ENCODE measurements at regions not wholly inside any gene's neighbourhood (a gene's known extent, or its start where the extent isn't known, plus 50 kb on each side); places are given as distances from the start of the nearest gene placed in this dataset.

DNA sequence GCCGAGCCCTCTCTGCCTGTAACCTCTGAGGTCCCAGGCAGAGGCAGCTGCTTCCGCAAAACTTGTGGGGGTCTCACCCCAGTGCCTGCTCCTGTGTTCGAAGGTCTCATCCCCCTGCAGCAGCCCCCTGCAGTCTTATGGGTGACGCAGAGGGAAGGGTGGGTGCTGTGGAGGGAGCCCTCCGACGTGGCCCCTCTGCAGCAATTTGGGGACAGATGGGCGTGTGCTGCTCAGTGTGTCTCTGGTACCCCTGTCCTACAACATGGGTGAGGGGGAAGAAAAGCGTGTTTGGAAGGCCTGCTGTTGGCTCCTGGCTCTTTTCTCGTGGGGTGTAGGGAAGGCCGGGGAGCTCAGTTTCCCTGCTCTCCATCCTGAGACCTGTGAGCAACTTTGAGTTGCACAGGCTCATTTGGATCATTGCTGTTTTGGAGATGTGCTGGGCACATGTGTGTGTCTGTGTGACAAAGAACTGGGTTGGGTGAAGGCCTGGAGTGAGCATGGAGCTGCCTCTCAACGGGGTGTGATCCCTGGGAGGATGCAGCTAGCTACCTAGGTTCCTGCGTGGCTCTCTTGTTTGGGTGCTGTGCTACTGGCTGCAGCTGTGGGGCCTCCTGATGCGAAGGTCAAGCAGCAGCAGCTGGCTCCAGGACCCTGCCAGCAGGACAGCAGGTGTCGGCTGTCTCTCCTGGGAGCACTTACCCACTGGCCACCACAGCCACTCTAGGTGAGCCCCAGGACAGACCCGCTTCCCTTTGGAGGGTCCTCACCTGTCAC, 179.6 kb upstream of the PITX1 start:
- H3K4me1 ChIP-seq (ENCODE audit: insufficient read depth, low read length) = peaks cover 17% of the 10 kb centered on the region
- H3K9me3 ChIP-seq (ENCODE audit: low read length) = no peaks in the 10 kb centered on the region
- intact Hi-C loops (cut with micrococcal nuclease; ENCODE audit: unreplicated experiment) (no loop called here), in situ Hi-C loops (cut with HindIII; ENCODE audit: extremely low pct_ligation_motif_present, low pct_unique_long_range_greater_than_20kb) (no loop called here)
- CTCF ChIA-PET (ENCODE audit: low intra/inter-chr PET ratio, low total read pairs) = no interaction called here
- no peak for ATAC-seq
- H3K27me3 ChIP-seq (ENCODE audit: control insufficient read depth in 1 of 2, insufficient read depth in 2 of 2, low read length in 2 of 2) = no peaks in the 10 kb centered on the region
- TF ChIP-seq HMGXB4 (CRISPR knock-in tag; IDR thresholded peaks at IDR 0.05; ENCODE audit: borderline replicate concordance in 1 of 2, low read depth in 1 of 2) (no peak), ZNF317 (CRISPR knock-in tag; IDR thresholded peaks at IDR 0.05) (0 out of 2 replicates have a peak, but pooled peaks have one; percentile 46)
- H3K4me2 ChIP-seq (ENCODE audit: low read depth, low read length) = no peak overlapping the region
- H3K9ac ChIP-seq (ENCODE audit: insufficient read depth, low read depth, low read length) = no peak overlapping the region
- no peak overlapping the region for H3K4me3 ChIP-seq (replicated peaks in 1 of 3; ENCODE audit: insufficient read depth in 1 of 3, low read depth in 2 of 3, low read length in 3 of 3)
- H4K20me1 ChIP-seq (ENCODE audit: insufficient read depth, low read length) = no peaks in the 10 kb centered on the region
- no peaks in the 10 kb centered on the region for H3K79me2 ChIP-seq (ENCODE audit: insufficient read depth, low read length)
- H2AFZ ChIP-seq (ENCODE audit: low read length) = no peak overlapping the region
- 72% methylated on average over 12 of the region's 15 CpGs for WGBS (ENCODE audit: low lambda C conversion rate)
- no peak for DNase-seq (ENCODE audit: low spot score)
- no peaks in the 10 kb centered on the region for H3K36me3 ChIP-seq (replicated peaks in 1 of 2; ENCODE audit: control insufficient read depth in 1 of 2, insufficient read depth in 2 of 2, low read length in 2 of 2)
- no peak overlapping the region for H3K27ac ChIP-seq (ENCODE audit: extremely low read length, insufficient read depth, low read length)
- POLR2A ChIA-PET = no interaction called here
- FAIRE-seq = no peak
- BruUV-seq (replicated peaks) = no TSS peak

GRCh38 chr5:135213027-135213386, 179.0 kb upstream of the PITX1 start:
- Histone ChIP-seq H3K27me3 (ENCODE audit: control insufficient read depth in 1 of 2, insufficient read depth in 2 of 2, low read length in 2 of 2) (no peaks in the 10 kb centered on the region), H3K9ac (ENCODE audit: insufficient read depth, low read depth, low read length) (no peak overlapping the region), H4K20me1 (ENCODE audit: insufficient read depth, low read length) (no peaks in the 10 kb centered on the region), H3K27ac (ENCODE audit: extremely low read length, insufficient read depth, low read length) (no peak overlapping the region), H3K4me2 (ENCODE audit: low read depth, low read length) (no peak overlapping the region), H3K79me2 (ENCODE audit: insufficient read depth, low read length) (no peaks in the 10 kb centered on the region), H3K4me3 (replicated peaks in 1 of 3; ENCODE audit: insufficient read depth in 1 of 3, low read depth in 2 of 3, low read length in 3 of 3) (no peak overlapping the region), H3K36me3 (replicated peaks in 1 of 2; ENCODE audit: control insufficient read depth in 1 of 2, insufficient read depth in 2 of 2, low read length in 2 of 2) (no peaks in the 10 kb centered on the region), H3K4me1 (ENCODE audit: insufficient read depth, low read length) (peaks cover 24% of the 10 kb centered on the region), H2AFZ (ENCODE audit: low read length) (no peak overlapping the region), H3K9me3 (ENCODE audit: low read length) (no peaks in the 10 kb centered on the region)
- ATAC-seq = no peak
- TF ChIP-seq ZNF780A (CRISPR knock-in tag; IDR thresholded peaks at IDR 0.05) (no peak), KLF9 (CRISPR knock-in tag; IDR thresholded peaks at IDR 0.05; ENCODE audit: low read depth) (no peak), RARG (CRISPR knock-in tag; IDR thresholded peaks at IDR 0.05; ENCODE audit: low read depth) (no peak), HIVEP1 (CRISPR knock-in tag; IDR thresholded peaks at IDR 0.05) (no peak), ZNF570 (CRISPR knock-in tag; IDR thresholded peaks at IDR 0.05; ENCODE audit: borderline replicate concordance) (no peak), XBP1 (CRISPR knock-in tag; IDR thresholded peaks at IDR 0.05) (no peak)
- no peak for DNase-seq (ENCODE audit: low spot score)
- POLR2A ChIA-PET = no interaction called here
- WGBS (ENCODE audit: low lambda C conversion rate) = 86% methylated on average over 5 of the region's 5 CpGs
- in situ Hi-C loops (cut with HindIII; ENCODE audit: extremely low pct_ligation_motif_present, low pct_unique_long_range_greater_than_20kb) = no loop called here
- FAIRE-seq = no peak
- BruUV-seq (replicated peaks) = no TSS peak
- CTCF ChIA-PET (ENCODE audit: low intra/inter-chr PET ratio, low total read pairs) = no interaction called here
- intact Hi-C loops (cut with micrococcal nuclease; ENCODE audit: unreplicated experiment) = no loop called here

Data from HepG2 (cell line).